Loucy (cell line): ENCODE measurements at regions not wholly inside any gene's neighbourhood (a gene's known extent, or its start where the extent isn't known, plus 50 kb on each side); places are given as distances from the start of the nearest gene placed in this dataset.

Experiments used
- H2AFZ ChIP-seq: fragments of 200-600 bp; sonication (generic); 2 replicates; pipeline ENCODE4 v1.6.0; 2016; ENCODE audit warnings: antibody characterized with exemption, mild to moderate bottlenecking, low read length, moderate library complexity
- H3F3A ChIP-seq: fragments of 200-600 bp; 2 replicates; pipeline ENCODE4 v1.6.0; 2016; ENCODE audit warnings: antibody characterized with exemption, low read depth, mild to moderate bottlenecking
- H3K27me3 ChIP-seq: fragments of 200-600 bp; sonication (generic); 2 replicates; pipeline ENCODE4 v1.6.1; 2014; ENCODE audit warnings: low read length, mild to moderate bottlenecking; ENCODE audit not compliant: insufficient read depth, poor library complexity, severe bottlenecking
- H3K36me3 ChIP-seq: fragments of 200-600 bp; sonication (generic); 2 replicates; pipeline ENCODE4 v1.6.1; 2016; ENCODE audit warnings: low read length; ENCODE audit not compliant: insufficient read depth
- H3K4me1 ChIP-seq: fragments of 200-600 bp; sonication (generic); 2 replicates; pipeline ENCODE4 v1.5.1; 2014; ENCODE audit warnings: low read length, mild to moderate bottlenecking; ENCODE audit not compliant: insufficient read depth, poor library complexity, severe bottlenecking
- H3K4me2 ChIP-seq: fragments of 200-600 bp; sonication (generic); 2 replicates; pipeline ENCODE4 v1.6.0; 2014; ENCODE audit warnings: antibody characterized with exemption, low read length, low read depth, mild to moderate bottlenecking; ENCODE audit not compliant: poor library complexity, severe bottlenecking
- H3K4me3 ChIP-seq: fragments of 200-600 bp; sonication (generic); 2 replicates; pipeline ENCODE4 v1.5.1; 2014; ENCODE audit warnings: low read length, mild to moderate bottlenecking, mixed read lengths; ENCODE audit not compliant: poor library complexity, severe bottlenecking
- H3K79me2 ChIP-seq: fragments of 200-600 bp; sonication (generic); 2 replicates; pipeline ENCODE4 v1.6.1; 2014; ENCODE audit warnings: low read length; ENCODE audit not compliant: insufficient read depth
- H3K9ac ChIP-seq: fragments of 200-600 bp; sonication (generic); 2 replicates; pipeline ENCODE4 v1.6.0; 2014; ENCODE audit warnings: mild to moderate bottlenecking, low read depth, low read length, moderate library complexity; ENCODE audit not compliant: poor library complexity, severe bottlenecking
- H3K9me2 ChIP-seq: fragments of 200-600 bp; sonication (generic); replicated peaks from 2 replicates; pipeline ENCODE4 v1.6.1; 2016; ENCODE audit warnings: low read depth, low read length, mixed read lengths
- H3K9me3 ChIP-seq: fragments of 200-600 bp; sonication (generic); 2 replicates; pipeline ENCODE4 v1.6.1; 2014; ENCODE audit warnings: mild to moderate bottlenecking, antibody characterized with exemption, low read length, low read depth; ENCODE audit not compliant: insufficient read depth
- H4K20me1 ChIP-seq: fragments of 200-600 bp; sonication (generic); 2 replicates; pipeline ENCODE4 v1.6.0; 2014; ENCODE audit warnings: antibody characterized with exemption, low read length, mild to moderate bottlenecking; ENCODE audit not compliant: insufficient read depth, poor library complexity, severe bottlenecking
- EZH2phosphoT487 ChIP-seq: fragments of 200-600 bp; IDR thresholded peaks from 2 replicates; pipeline ENCODE4 v1.6.1; 2018; ENCODE audit warnings: antibody characterized with exemption, mild to moderate bottlenecking, moderate library complexity, borderline replicate concordance
- TF ChIP-seq, protein P1 (sequence below): fragments of 200-600 bp; sonication (generic); conservative IDR thresholded peaks from 2 replicates; pipeline ENCODE4 v1.5.1; 2014; ENCODE audit warnings: mild to moderate bottlenecking, antibody characterized with exemption, low read length

- no peak overlapping the region for H3K9ac ChIP-seq
- H3K9me2 ChIP-seq = no peaks in the 10 kb centered on the region
- H3K4me3 ChIP-seq = no peak overlapping the region
- no peaks in the 10 kb centered on the region for H3K79me2 ChIP-seq
- TF ChIP-seq, protein P1, sequence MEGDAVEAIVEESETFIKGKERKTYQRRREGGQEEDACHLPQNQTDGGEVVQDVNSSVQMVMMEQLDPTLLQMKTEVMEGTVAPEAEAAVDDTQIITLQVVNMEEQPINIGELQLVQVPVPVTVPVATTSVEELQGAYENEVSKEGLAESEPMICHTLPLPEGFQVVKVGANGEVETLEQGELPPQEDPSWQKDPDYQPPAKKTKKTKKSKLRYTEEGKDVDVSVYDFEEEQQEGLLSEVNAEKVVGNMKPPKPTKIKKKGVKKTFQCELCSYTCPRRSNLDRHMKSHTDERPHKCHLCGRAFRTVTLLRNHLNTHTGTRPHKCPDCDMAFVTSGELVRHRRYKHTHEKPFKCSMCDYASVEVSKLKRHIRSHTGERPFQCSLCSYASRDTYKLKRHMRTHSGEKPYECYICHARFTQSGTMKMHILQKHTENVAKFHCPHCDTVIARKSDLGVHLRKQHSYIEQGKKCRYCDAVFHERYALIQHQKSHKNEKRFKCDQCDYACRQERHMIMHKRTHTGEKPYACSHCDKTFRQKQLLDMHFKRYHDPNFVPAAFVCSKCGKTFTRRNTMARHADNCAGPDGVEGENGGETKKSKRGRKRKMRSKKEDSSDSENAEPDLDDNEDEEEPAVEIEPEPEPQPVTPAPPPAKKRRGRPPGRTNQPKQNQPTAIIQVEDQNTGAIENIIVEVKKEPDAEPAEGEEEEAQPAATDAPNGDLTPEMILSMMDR = no peak
- no peak for TF ChIP-seq EZH2phosphoT487
- H3K4me2 ChIP-seq = no peak overlapping the region
- no peak overlapping the region for H2AFZ ChIP-seq
- H3K9me3 ChIP-seq = no peaks in the 10 kb centered on the region
- H3K36me3 ChIP-seq = no peaks in the 10 kb centered on the region
- no peaks in the 10 kb centered on the region for H3K27me3 ChIP-seq
- H3F3A ChIP-seq = no peaks in the 10 kb centered on the region
- no peaks in the 10 kb centered on the region for H4K20me1 ChIP-seq
- no peaks in the 10 kb centered on the region for H3K4me1 ChIP-seq
These were observed 1623.8 kb upstream of the TENM3 start for GRCh38 chr4:180619440-180619839.

DNA sequence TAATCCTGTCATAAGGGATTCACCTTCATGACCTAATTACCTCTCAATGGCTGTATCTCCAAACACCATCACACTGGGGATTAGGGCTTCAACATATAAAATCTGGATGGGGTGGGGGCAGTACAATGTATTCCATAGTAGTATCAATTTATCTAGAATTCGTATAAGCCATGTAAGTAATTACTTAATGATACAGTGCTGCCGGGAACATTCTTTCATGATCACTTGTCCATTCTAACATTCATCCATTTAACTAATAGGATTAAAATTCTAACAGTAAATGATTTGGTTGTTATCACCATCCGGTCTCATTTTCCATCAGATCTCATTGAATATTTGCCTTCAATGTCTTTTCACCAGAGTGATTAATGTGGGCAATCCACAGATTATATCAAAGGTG, 1620.9 kb upstream of the TENM3 start:
- Histone ChIP-seq H3K9me3 (no peaks in the 10 kb centered on the region), H3K4me3 (no peak overlapping the region), H3K9me2 (no peaks in the 10 kb centered on the region), H3K4me2 (no peak overlapping the region), H3K9ac (no peak overlapping the region), H3K79me2 (no peaks in the 10 kb centered on the region), H3F3A (no peaks in the 10 kb centered on the region), H3K27me3 (no peaks in the 10 kb centered on the region), H4K20me1 (no peaks in the 10 kb centered on the region), H2AFZ (no peak overlapping the region), H3K36me3 (no peaks in the 10 kb centered on the region), H3K4me1 (no peaks in the 10 kb centered on the region)
- TF ChIP-seq EZH2phosphoT487 = no peak
- TF ChIP-seq, protein P1 = no peak

GRCh38 chr4:180625653-180626052, 1617.5 kb upstream of the TENM3 start:
- Histone ChIP-seq H3K4me1 (no peaks in the 10 kb centered on the region), H3K36me3 (no peaks in the 10 kb centered on the region), H3K4me2 (no peak overlapping the region), H3K27me3 (no peaks in the 10 kb centered on the region), H3K9me3 (no peaks in the 10 kb centered on the region), H3K79me2 (no peaks in the 10 kb centered on the region), H3K4me3 (no peak overlapping the region), H3K9ac (no peak overlapping the region), H4K20me1 (no peaks in the 10 kb centered on the region), H3K9me2 (no peaks in the 10 kb centered on the region), H2AFZ (no peak overlapping the region), H3F3A (no peaks in the 10 kb centered on the region)
- no peak for TF ChIP-seq EZH2phosphoT487
- TF ChIP-seq, protein P1 = no peak
